HG03439 (cell line): ENCODE measurements at regions not wholly inside any gene's neighbourhood (a gene's known extent, or its start where the extent isn't known, plus 50 kb on each side); places are given as distances from the start of the nearest gene placed in this dataset.
A peak's percentile ranks its signal among the peaks of the same experiment; 100 is the strongest.
"Not testable (repeated sequence)": the region's sequence is repeated elsewhere in the genome, so short reads cannot be mapped to it uniquely, and the experiment has no call there.

Experiments
- ATAC-seq: cut with Tn5 transposase; IDR thresholded peaks from one replicate; pipeline ENCODE4 v1.9.1; 2021; ENCODE audit warnings: mild to moderate bottlenecking, moderate library complexity; ENCODE audit not compliant: unreplicated experiment

- no peak for ATAC-seq
These were observed 57.2 kb upstream of the SEC14L1 start for GRCh38 chr17:77083531-77083930.

- ATAC-seq, result no peak
These were observed 54.8 kb upstream of the SEC14L1 start for GRCh38 chr17:77085926-77086432.

GRCh38 chr17:77086433-77087010 lies 54.2 kb upstream of the SEC14L1 start:
- ATAC-seq, result no peak

GRCh38 chr17:77087650-77088454 lies 52.9 kb upstream of the SEC14L1 start:
- no peak for ATAC-seq

GRCh38 chr17:77088455-77089123 lies 52.2 kb upstream of the SEC14L1 start:
- ATAC-seq, result peak; percentile 76

GRCh38 chr17:77089124-77089490 lies 51.7 kb upstream of the SEC14L1 start:
- no peak for ATAC-seq

- ATAC-seq, result not testable (repeated sequence)
These were observed 50.8 kb upstream of the SEC14L1 start for GRCh38 chr17:77089949-77090348.

- ATAC-seq, result no peak
These were observed 50.3 kb upstream of the SEC14L1 start for GRCh38 chr17:77090476-77090875.
